ENCODE measurements at regions not wholly inside any gene's neighbourhood (a gene's known extent, or its start where the extent isn't known, plus 50 kb on each side); places are given as distances from the start of the nearest gene placed in this dataset.
"Not testable (repeated sequence)": the region's sequence is repeated elsewhere in the genome, so short reads cannot be mapped to it uniquely, and the experiment has no call there.

GRCh38 chr6:85287654-85288053 lies 162.2 kb upstream of the NT5E start:
- no peak overlapping the region for H3K4me3 ChIP-seq
- no peak overlapping the region for H3K27ac ChIP-seq

- H3K27ac ChIP-seq = no peak overlapping the region
- H3K4me3 ChIP-seq = no peak overlapping the region
These were observed 162.7 kb upstream of the NT5E start for GRCh38 chr6:85287158-85287557.

GRCh38 chr6:85286507-85286906 lies 163.4 kb upstream of the NT5E start:
- not testable (repeated sequence) for H3K27ac ChIP-seq, H3K4me3 ChIP-seq

- Histone ChIP-seq H3K27ac (no peak overlapping the region), H3K4me3 (no peak overlapping the region)
These were observed 163.9 kb upstream of the NT5E start for GRCh38 chr6:85285934-85286333.

- H3K27ac ChIP-seq = no peak overlapping the region
- H3K4me3 ChIP-seq = no peak overlapping the region
These were observed 164.8 kb upstream of the NT5E start for GRCh38 chr6:85285114-85285513.

- no peak overlapping the region for H3K4me3 ChIP-seq
These were observed 166.4 kb upstream of the NT5E start for GRCh38 chr6:85283436-85283835.

GRCh38 chr6:85278466-85279035 lies 171.3 kb upstream of the NT5E start:
- H3K4me3 ChIP-seq = no peak overlapping the region
- H3K27ac ChIP-seq = no peak overlapping the region

More at GRCh38 chr6:85283436-85283835, 166.4 kb upstream of the NT5E start:
- H3K27ac ChIP-seq = no peak overlapping the region

GRCh38 chr6:85276026-85276425 lies 173.9 kb upstream of the NT5E start:
- not testable (repeated sequence) for H3K27ac ChIP-seq

GRCh38 chr6:85275338-85275985 lies 174.4 kb upstream of the NT5E start:
- no peak overlapping the region for H3K4me3 ChIP-seq
- H3K27ac ChIP-seq = no peak overlapping the region

More at GRCh38 chr6:85276026-85276425, 173.9 kb upstream of the NT5E start:
- H3K4me3 ChIP-seq = not testable (repeated sequence)

- no peak overlapping the region for H3K4me3 ChIP-seq
- no peak overlapping the region for H3K27ac ChIP-seq
These were observed 176.0 kb upstream of the NT5E start for GRCh38 chr6:85273870-85274269.

- Histone ChIP-seq H3K27ac (no peak overlapping the region), H3K4me3 (no peak overlapping the region)
These were observed 176.8 kb upstream of the NT5E start for GRCh38 chr6:85273046-85273445.

GRCh38 chr6:85272592-85272991 lies 177.3 kb upstream of the NT5E start:
- no peak overlapping the region for H3K27ac ChIP-seq
- H3K4me3 ChIP-seq = no peak overlapping the region

GRCh38 chr6:85262621-85263020 lies 187.3 kb upstream of the NT5E start:
- Histone ChIP-seq H3K4me3 (no peak overlapping the region), H3K27ac (no peak overlapping the region)

GRCh38 chr6:85261271-85261670 lies 188.6 kb upstream of the NT5E start:
- Histone ChIP-seq H3K27ac (no peak overlapping the region), H3K4me3 (no peak overlapping the region)

GRCh38 chr6:85255661-85256060 lies 194.2 kb upstream of the NT5E start:
- Histone ChIP-seq H3K27ac (no peak overlapping the region), H3K4me3 (no peak overlapping the region)

GRCh38 chr6:85252552-85252951 lies 197.3 kb upstream of the NT5E start:
- Histone ChIP-seq H3K4me3 (no peak overlapping the region), H3K27ac (no peak overlapping the region)

GRCh38 chr6:85252085-85252484 lies 197.8 kb upstream of the NT5E start:
- Histone ChIP-seq H3K4me3 (no peak overlapping the region), H3K27ac (no peak overlapping the region)

- Histone ChIP-seq H3K4me3 (no peak overlapping the region), H3K27ac (no peak overlapping the region)
These were observed 198.6 kb upstream of the NT5E start for GRCh38 chr6:85251300-85251699.

GRCh38 chr6:85250586-85251220 lies 199.2 kb upstream of the NT5E start:
- Histone ChIP-seq H3K4me3 (no peak overlapping the region), H3K27ac (no peak overlapping the region)

GRCh38 chr6:85245004-85245403 lies 204.9 kb upstream of the NT5E start:
- H3K4me3 ChIP-seq = no peak overlapping the region

GRCh38 chr6:85241498-85242052 lies 208.3 kb upstream of the NT5E start:
- H3K4me3 ChIP-seq = no peak overlapping the region
- H3K27ac ChIP-seq = no peak overlapping the region

More at GRCh38 chr6:85245004-85245403, 204.9 kb upstream of the NT5E start:
- no peak overlapping the region for H3K27ac ChIP-seq

Data from skin epidermis (tissue), 12 donors.